SK-N-SH (cell line): ENCODE measurements at regions not wholly inside any gene's neighbourhood (a gene's known extent, or its start where the extent isn't known, plus 50 kb on each side); places are given as distances from the start of the nearest gene placed in this dataset.

ENCODE experiments used
- CTCF ChIP-seq: fragments of 200-600 bp; sonication (generic); IDR thresholded peaks from 2 replicates; pipeline ENCODE4 v1.6.1; 2017; ENCODE audit warnings: antibody characterized with exemption, mild to moderate bottlenecking, moderate library complexity
- FOXJ3 ChIP-seq: sonication (generic); formaldehyde crosslinking; IDR thresholded peaks from 2 replicates; pipeline ENCODE4 v1.5.1; 2020; ENCODE audit warnings: mild to moderate bottlenecking, missing genetic modification reagents
- GABPA ChIP-seq: IDR thresholded peaks from 2 replicates; pipeline ENCODE4 v1.4.0; 2012; ENCODE audit warnings: low read depth, mild to moderate bottlenecking
- MEF2A ChIP-seq: IDR thresholded peaks from 2 replicates; pipeline ENCODE4 v1.4.0; 2012; ENCODE audit warnings: low read depth, borderline replicate concordance
- RAD21 ChIP-seq: IDR thresholded peaks from 2 replicates; pipeline ENCODE4 v1.6.1; 2012; ENCODE audit warnings: mild to moderate bottlenecking, low read length

DNA sequence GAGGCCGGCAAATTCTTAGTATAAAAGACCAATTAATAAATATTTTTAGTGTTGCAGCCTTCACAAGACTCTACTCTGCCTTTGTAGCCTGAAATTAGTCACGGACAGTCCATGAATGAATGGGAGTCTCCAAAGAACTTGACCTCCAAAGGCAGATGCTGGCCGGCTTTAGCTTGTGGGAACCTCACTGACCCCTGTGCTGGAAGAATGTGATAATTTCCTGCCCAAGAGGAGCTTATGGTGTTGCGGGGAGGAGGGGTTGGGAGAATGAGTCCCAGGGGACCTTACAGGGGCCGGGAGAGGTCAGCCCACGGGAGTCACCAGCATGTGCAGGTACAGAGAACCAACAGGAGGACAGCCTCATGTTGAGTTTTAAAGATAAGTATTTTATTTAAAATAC lies 143.1 kb downstream of the IRX2 start:
- TF ChIP-seq GABPA (no peak), CTCF (no peak), FOXJ3 (no peak), RAD21 (no peak), MEF2A (no peak)
